DND-41 (cell line): ENCODE measurements at regions not wholly inside any gene's neighbourhood (a gene's known extent, or its start where the extent isn't known, plus 50 kb on each side); places are given as distances from the start of the nearest gene placed in this dataset.
A peak's percentile ranks its signal among the peaks of the same experiment; 100 is the strongest.

ENCODE experiments used
- ATAC-seq: fragments of 200-7000 bp; cut with Tn5 transposase; 3 replicates; pipeline ENCODE4 v1.9.1; 2021; ENCODE audit warnings: low read depth; ENCODE audit not compliant: insufficient read depth
- DNase-seq: peaks from one replicate; pipeline ENCODE4 v3.0.0-alpha.2; 2020
- H2AFZ ChIP-seq: 2 replicates; pipeline ENCODE4 v1.6.0; 2012; ENCODE audit warnings: low read depth, low read length
- H3K27ac ChIP-seq: 2 replicates; pipeline ENCODE4 v1.5.1; 2012; ENCODE audit warnings: low read length, inconsistent platforms
- H3K27me3 ChIP-seq: fragments of 200-600 bp; sonication (generic); 2 replicates; pipeline ENCODE4 v1.6.0; 2012; ENCODE audit warnings: low read length, mild to moderate bottlenecking, inconsistent platforms; ENCODE audit not compliant: insufficient read depth, poor library complexity
- H3K36me3 ChIP-seq: 2 replicates; pipeline ENCODE4 v1.5.1; 2012; ENCODE audit warnings: low read length, inconsistent platforms; ENCODE audit not compliant: insufficient read depth
- H3K4me1 ChIP-seq: 2 replicates; pipeline ENCODE4 v1.5.1; 2012; ENCODE audit warnings: mild to moderate bottlenecking, low read length; ENCODE audit not compliant: insufficient read depth
- H3K4me2 ChIP-seq: 2 replicates; pipeline ENCODE4 v1.6.0; 2012; ENCODE audit warnings: mild to moderate bottlenecking, moderate library complexity, low read length, inconsistent platforms; ENCODE audit not compliant: insufficient read depth
- H3K4me3 ChIP-seq, 2 experiments: fragments of 200-600 bp in 1 of 2; shearing (Covaris generic) in 1 of 2; 2 replicates each; pipeline ENCODE4 v1.5.1; 2012 to 2016; ENCODE audit warnings: inconsistent platforms in 2 of 2, low read length in 2 of 2, mild to moderate bottlenecking in 2 of 2, low read depth in 1 of 2, moderate library complexity in 1 of 2
- H3K79me2 ChIP-seq: 2 replicates; pipeline ENCODE4 v1.6.0; 2012; ENCODE audit warnings: low read length, inconsistent platforms; ENCODE audit not compliant: insufficient read depth
- H3K9ac ChIP-seq: 2 replicates; pipeline ENCODE4 v1.6.0; 2012; ENCODE audit warnings: low read depth, mild to moderate bottlenecking, inconsistent platforms, low read length, moderate library complexity
- H3K9me3 ChIP-seq: 2 replicates; pipeline ENCODE4 v1.5.1; 2012; ENCODE audit warnings: low read length, moderate library complexity, mild to moderate bottlenecking, inconsistent platforms; ENCODE audit not compliant: insufficient read depth, severe bottlenecking
- H4K20me1 ChIP-seq: 2 replicates; pipeline ENCODE4 v1.6.0; 2012; ENCODE audit warnings: low read length; ENCODE audit not compliant: insufficient read depth
- CTCF ChIP-seq: IDR thresholded peaks from 2 replicates; pipeline ENCODE4 v1.5.1; 2012; ENCODE audit warnings: borderline replicate concordance, low read length, moderate library complexity, mild to moderate bottlenecking; ENCODE audit not compliant: poor library complexity, severe bottlenecking; ENCODE audit errors: extremely low read depth
- EZH2 ChIP-seq: IDR thresholded peaks from 3 replicates; pipeline ENCODE4 v1.6.1; 2012; ENCODE audit warnings: borderline replicate concordance, low read depth, mild to moderate bottlenecking, moderate library complexity, low read length, inconsistent platforms; ENCODE audit not compliant: severe bottlenecking

DNA sequence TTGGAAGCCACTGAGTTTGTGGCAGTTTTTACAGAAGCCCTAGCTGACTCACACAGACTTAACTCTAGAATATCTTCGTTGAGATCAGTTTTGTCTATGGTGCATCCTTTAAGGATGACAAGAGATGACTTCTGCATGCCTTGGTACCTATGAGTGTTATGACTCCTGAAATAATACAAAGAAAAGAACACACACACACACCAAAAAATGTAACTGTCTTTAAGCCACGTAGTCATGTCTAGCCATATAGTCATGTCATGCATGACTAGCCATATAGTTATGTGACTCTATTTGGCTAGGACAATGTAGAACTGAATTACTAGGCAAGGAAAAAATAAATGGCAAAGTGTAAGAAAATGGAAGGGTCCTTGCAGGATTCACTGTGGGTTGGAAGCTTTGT, 447.8 kb downstream of the NLGN4X start:
- Histone ChIP-seq H2AFZ (no peak overlapping the region), H3K27ac (no peak overlapping the region), H3K4me2 (no peak overlapping the region), H3K36me3 (no peaks in the 10 kb centered on the region), H3K4me1 (peaks cover 3% of the 10 kb centered on the region; the same call in 1 of the 2 replicates), H3K79me2 (no peaks in the 10 kb centered on the region), H4K20me1 (no peaks in the 10 kb centered on the region), H3K4me3 (no peak overlapping the region), H3K9me3 (no peaks in the 10 kb centered on the region), H3K27me3 (no peaks in the 10 kb centered on the region), H3K9ac (no peak overlapping the region)
- TF ChIP-seq EZH2 (no peak), CTCF (no peak)
- DNase-seq, result no peak
- ATAC-seq, result no peak

- Histone ChIP-seq H3K4me3 (no peak overlapping the region), H3K9me3 (no peaks in the 10 kb centered on the region), H3K36me3 (no peaks in the 10 kb centered on the region), H3K4me1 (peaks cover 5% of the 10 kb centered on the region; the same call in 1 of the 2 replicates), H2AFZ (no peak overlapping the region), H3K27ac (no peak overlapping the region), H3K9ac (no peak overlapping the region), H3K27me3 (no peaks in the 10 kb centered on the region), H3K79me2 (no peaks in the 10 kb centered on the region), H4K20me1 (no peaks in the 10 kb centered on the region), H3K4me2 (no peak overlapping the region)
- peak; percentile 83 for ATAC-seq
- TF ChIP-seq CTCF (no peak), EZH2 (no peak)
- DNase-seq, result peak; percentile 30
These were observed 452.7 kb downstream of the NLGN4X start for GRCh38 chrX:5775846-5776430.

GRCh38 chrX:5774446-5774845, 454.2 kb downstream of the NLGN4X start:
- Histone ChIP-seq H3K36me3 (no peaks in the 10 kb centered on the region), H3K79me2 (no peaks in the 10 kb centered on the region), H3K27me3 (no peaks in the 10 kb centered on the region), H3K9ac (no peak overlapping the region), H4K20me1 (no peaks in the 10 kb centered on the region), H2AFZ (no peak overlapping the region), H3K4me3 (no peak overlapping the region), H3K4me1 (peaks cover 5% of the 10 kb centered on the region; the same call in 1 of the 2 replicates), H3K27ac (no peak overlapping the region), H3K4me2 (no peak overlapping the region), H3K9me3 (no peaks in the 10 kb centered on the region)
- no peak for TF ChIP-seq CTCF
- TF ChIP-seq EZH2, result no peak
- DNase-seq (no peak), ATAC-seq (no peak)

GRCh38 chrX:5771441-5771840, 457.2 kb downstream of the NLGN4X start:
- Histone ChIP-seq H3K4me1 (peaks cover 5% of the 10 kb centered on the region; the same call in 1 of the 2 replicates), H3K9me3 (no peaks in the 10 kb centered on the region), H3K9ac (no peak overlapping the region), H3K4me3 (no peak overlapping the region), H2AFZ (no peak overlapping the region), H3K36me3 (no peaks in the 10 kb centered on the region), H3K27me3 (no peaks in the 10 kb centered on the region), H3K27ac (no peak overlapping the region), H3K4me2 (no peak overlapping the region), H4K20me1 (no peaks in the 10 kb centered on the region), H3K79me2 (no peaks in the 10 kb centered on the region)
- no peak for DNase-seq
- TF ChIP-seq CTCF, result no peak
- TF ChIP-seq EZH2, result no peak
- ATAC-seq, result no peak
